ENCODE measurements at regions not wholly inside any gene's neighbourhood (a gene's known extent, or its start where the extent isn't known, plus 50 kb on each side); places are given as distances from the start of the nearest gene placed in this dataset.
A peak's percentile ranks its signal among the peaks of the same experiment; 100 is the strongest.
"Not testable (repeated sequence)": the region's sequence is repeated elsewhere in the genome, so short reads cannot be mapped to it uniquely, and the experiment has no call there.

DNA sequence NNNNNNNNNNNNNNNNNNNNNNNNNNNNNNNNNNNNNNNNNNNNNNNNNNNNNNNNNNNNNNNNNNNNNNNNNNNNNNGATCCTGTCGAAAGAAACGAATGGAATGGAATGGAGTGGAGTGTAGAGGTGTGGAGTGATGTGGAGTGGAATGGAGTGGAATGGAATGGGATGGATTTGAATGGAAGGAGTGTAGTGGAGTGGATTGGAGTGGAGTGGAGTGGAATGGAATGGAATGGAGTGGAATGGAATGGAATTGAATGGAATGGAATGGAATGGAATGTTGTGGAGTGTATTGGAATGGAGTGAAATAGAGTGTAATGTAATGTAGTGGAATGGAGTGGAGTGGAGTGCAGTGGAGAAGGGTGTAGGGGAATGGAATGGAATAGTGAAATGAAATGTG is 1275.4 kb upstream of the TPTE start:
- DNase-seq (ENCODE audit: low spot score), result not testable (repeated sequence)

DNA sequence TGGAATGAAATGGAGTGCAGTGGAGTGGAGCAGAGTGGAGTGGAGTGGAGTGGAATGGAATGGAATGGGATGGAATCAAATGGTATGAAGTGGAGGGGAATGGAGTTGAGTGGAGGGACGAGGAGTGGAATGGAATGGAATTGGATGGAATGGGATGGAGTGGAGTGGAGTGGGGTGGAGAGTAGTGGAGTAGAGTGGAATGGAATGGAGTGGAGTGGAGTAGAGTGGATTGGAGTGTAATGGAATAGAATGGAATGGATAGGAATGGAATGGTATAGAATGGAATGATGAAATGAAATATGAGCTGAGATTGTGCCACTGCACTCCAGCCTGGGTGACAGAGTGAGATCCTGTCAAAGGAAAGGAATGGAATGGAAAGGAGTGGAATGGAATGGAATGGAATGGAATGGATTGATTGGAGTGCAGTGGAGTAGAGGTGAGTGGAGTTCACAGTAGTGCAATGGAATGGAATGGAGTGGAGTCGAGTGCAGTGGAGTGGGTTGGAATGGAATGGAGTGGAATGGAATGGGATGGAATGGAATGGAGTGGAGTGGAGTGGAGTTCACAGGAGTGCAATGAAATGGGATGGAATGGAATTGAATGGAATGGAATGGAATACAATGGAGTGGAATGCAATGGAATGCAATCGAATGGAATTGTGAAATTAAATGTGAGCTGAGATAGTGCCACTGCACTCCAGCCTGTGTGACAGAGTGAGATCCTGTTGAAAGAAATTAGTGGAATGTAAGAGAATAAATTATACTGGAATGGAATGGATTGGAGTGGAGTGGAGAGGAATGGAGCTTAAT is 1274.7 kb upstream of the TPTE start:
- DNase-seq (ENCODE audit: low spot score), result peak; percentile 9

DNA sequence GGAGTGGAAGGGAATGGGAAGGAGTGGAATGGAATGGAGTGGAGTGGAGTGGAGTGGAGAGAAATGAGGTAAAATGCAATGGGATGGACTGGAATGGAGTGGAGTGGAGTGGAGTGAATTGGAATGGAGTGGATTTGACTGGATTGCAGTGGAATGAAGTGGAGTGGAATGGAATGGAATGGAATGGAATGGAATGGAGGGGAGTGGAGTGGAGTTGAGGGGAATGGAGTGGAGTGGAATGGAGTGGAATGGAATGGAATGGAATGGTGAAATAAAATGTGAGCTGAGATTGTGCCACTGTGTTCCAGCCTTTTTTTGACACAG is 1274.1 kb upstream of the TPTE start:
- not testable (repeated sequence) for DNase-seq (ENCODE audit: low spot score)

DNA sequence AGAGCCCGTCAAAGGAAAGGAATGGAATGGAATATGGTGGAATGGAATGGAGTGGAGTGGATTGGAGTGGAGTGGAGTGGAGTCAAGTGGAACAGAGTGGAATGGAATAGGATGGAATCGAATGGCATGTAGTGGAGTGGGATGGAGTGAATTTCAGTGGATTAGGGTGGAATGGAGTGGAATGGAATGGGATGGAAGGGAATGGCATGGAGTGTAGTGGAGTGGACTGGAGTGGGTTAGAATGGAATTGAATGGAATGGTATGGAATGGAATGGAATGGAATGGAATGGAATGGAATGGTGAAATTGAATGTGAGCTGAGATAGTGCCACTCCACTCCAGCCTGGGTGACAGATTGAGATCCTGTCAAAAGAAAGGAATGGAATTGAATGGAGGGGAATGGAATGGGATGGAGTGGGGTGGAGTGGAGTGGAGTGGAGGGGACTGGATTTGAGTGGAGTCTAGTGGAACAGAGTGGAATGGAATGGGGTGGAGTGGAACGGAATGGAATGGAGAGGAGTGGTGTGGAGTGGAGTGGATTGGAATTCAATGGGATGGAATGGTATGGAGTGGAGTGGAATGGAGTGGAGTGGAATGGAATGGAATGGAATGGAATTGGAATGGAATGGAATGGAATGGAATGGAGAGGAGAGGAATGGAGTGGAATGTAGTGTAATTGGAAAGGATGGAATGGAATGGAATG is 1273.6 kb upstream of the TPTE start:
- not testable (repeated sequence) for DNase-seq (ENCODE audit: low spot score)

Measured in putamen (tissue), 1 donor.